ENCODE measurements at regions not wholly inside any gene's neighbourhood (a gene's known extent, or its start where the extent isn't known, plus 50 kb on each side); places are given as distances from the start of the nearest gene placed in this dataset.

DNA sequence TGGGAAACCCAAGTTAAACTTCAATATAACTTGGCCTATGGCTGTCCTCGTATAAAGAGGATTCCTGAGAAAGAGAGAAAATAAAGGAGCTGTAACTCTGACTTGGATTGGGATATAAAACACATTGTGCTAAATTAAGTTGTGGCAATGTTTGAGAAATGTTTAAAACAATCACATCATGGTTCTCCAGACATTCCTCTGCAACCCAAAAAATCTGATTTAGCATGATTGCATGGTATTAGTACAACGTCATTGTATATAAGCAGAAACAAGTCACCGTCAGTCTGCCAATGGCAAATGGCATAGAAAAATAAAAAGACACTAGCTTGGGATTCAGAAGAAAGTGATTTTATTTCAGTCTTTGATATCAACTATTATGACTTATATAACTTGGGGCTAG is 140.2 kb upstream of the FAM83B start:
- Histone ChIP-seq H3K27ac (no peak overlapping the region), H3K4me3 (ENCODE audit: low read depth, low read length) (no peak overlapping the region), H3K9me3 (ENCODE audit: severe bottlenecking) (no peaks in the 10 kb centered on the region), H3K27me3 (ENCODE audit: insufficient read depth, low read depth, severe bottlenecking) (no peaks in the 10 kb centered on the region), H3K36me3 (no peaks in the 10 kb centered on the region)
- no peak for DNase-seq
- TF ChIP-seq, protein P1, sequence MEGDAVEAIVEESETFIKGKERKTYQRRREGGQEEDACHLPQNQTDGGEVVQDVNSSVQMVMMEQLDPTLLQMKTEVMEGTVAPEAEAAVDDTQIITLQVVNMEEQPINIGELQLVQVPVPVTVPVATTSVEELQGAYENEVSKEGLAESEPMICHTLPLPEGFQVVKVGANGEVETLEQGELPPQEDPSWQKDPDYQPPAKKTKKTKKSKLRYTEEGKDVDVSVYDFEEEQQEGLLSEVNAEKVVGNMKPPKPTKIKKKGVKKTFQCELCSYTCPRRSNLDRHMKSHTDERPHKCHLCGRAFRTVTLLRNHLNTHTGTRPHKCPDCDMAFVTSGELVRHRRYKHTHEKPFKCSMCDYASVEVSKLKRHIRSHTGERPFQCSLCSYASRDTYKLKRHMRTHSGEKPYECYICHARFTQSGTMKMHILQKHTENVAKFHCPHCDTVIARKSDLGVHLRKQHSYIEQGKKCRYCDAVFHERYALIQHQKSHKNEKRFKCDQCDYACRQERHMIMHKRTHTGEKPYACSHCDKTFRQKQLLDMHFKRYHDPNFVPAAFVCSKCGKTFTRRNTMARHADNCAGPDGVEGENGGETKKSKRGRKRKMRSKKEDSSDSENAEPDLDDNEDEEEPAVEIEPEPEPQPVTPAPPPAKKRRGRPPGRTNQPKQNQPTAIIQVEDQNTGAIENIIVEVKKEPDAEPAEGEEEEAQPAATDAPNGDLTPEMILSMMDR (IDR thresholded peaks at IDR 0.05; ENCODE audit: low read depth, low read length), result no peak

- TF ChIP-seq, protein P1 (IDR thresholded peaks at IDR 0.05; ENCODE audit: low read depth, low read length), result no peak
Measured at GRCh38 chr6:54706844-54707605, 139.5 kb upstream of the FAM83B start.

GRCh38 chr6:54710456-54710855 is 136.1 kb upstream of the FAM83B start:
- Histone ChIP-seq H3K36me3 (no peaks in the 10 kb centered on the region), H3K9me3 (ENCODE audit: severe bottlenecking) (no peaks in the 10 kb centered on the region), H3K4me3 (ENCODE audit: low read depth, low read length) (no peak overlapping the region), H3K27ac (no peak overlapping the region), H3K27me3 (ENCODE audit: insufficient read depth, low read depth, severe bottlenecking) (no peaks in the 10 kb centered on the region)
- DNase-seq, result no peak
- TF ChIP-seq, protein P1 (IDR thresholded peaks at IDR 0.05; ENCODE audit: low read depth, low read length), result no peak

More at GRCh38 chr6:54706844-54707605, 139.5 kb upstream of the FAM83B start:
- no peak for DNase-seq
- Histone ChIP-seq H3K36me3 (no peaks in the 10 kb centered on the region), H3K27ac (no peak overlapping the region), H3K4me3 (ENCODE audit: low read depth, low read length) (no peak overlapping the region), H3K9me3 (ENCODE audit: severe bottlenecking) (no peaks in the 10 kb centered on the region), H3K27me3 (ENCODE audit: insufficient read depth, low read depth, severe bottlenecking) (no peaks in the 10 kb centered on the region)

DNA sequence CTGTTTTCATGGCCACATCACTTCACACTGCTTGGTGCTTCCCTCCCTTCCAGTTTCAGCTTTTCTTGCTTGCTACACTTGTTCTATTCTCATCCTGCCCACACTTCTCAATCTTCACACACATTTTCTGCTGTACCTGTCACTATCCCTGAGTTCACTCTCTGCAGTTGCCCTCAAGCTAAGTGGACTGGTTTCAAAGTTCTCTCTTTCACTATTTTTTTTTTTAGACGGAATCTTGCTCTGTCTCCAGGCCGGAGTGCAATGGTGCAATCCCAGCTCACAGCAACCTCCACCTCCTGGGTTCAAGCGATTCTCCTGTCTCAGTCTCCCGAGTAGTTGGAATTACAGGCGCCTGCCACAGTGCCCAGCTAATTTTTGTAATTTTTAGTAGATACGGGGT is 130.6 kb upstream of the FAM83B start:
- TF ChIP-seq, protein P1 (IDR thresholded peaks at IDR 0.05; ENCODE audit: low read depth, low read length), result no peak
- Histone ChIP-seq H3K27me3 (ENCODE audit: insufficient read depth, low read depth, severe bottlenecking) (no peaks in the 10 kb centered on the region), H3K9me3 (ENCODE audit: severe bottlenecking) (no peaks in the 10 kb centered on the region), H3K27ac (no peak overlapping the region), H3K36me3 (no peaks in the 10 kb centered on the region), H3K4me3 (ENCODE audit: low read depth, low read length) (no peak overlapping the region)
- DNase-seq, result no peak

DNA sequence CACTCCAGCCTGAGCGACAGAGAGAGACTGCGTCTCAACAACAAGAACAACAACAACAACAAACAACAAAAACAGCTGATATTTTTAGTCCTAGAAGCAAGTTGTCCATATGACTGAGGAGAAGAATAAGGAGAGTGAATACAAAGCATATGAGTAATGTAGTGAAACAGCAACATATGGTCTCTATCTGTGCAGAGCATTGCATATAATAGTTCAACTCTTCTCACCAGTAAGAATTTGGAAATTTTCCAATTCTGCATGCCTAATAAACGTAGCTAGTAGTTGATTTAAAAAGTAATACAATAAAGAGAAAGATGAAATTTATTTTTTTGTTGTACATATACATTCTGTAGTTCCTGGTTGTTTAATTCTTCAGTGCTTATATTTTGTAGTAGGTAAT is 129.7 kb upstream of the FAM83B start:
- no peaks in the 10 kb centered on the region for H3K27me3 ChIP-seq (ENCODE audit: insufficient read depth, low read depth, severe bottlenecking)
- H3K9me3 ChIP-seq (ENCODE audit: severe bottlenecking), result no peaks in the 10 kb centered on the region
- DNase-seq, result no peak
- no peak overlapping the region for H3K27ac ChIP-seq
- H3K36me3 ChIP-seq, result no peaks in the 10 kb centered on the region
- no peak overlapping the region for H3K4me3 ChIP-seq (ENCODE audit: low read depth, low read length)
- TF ChIP-seq, protein P1 (IDR thresholded peaks at IDR 0.05; ENCODE audit: low read depth, low read length), result no peak

Measured in WERI-Rb-1 (cell line).